Thyroid gland (tissue), 4 donors: ENCODE measurements at regions not wholly inside any gene's neighbourhood (a gene's known extent, or its start where the extent isn't known, plus 50 kb on each side); places are given as distances from the start of the nearest gene placed in this dataset.

Experiments used
- CTCF ChIP-seq, 6 experiments: fragments of 200-600 bp in 3 of 6; fragments of 450-650 bp in 3 of 6; sonication (generic) in 3 of 6; IDR thresholded peaks; one replicate each; pipeline ENCODE4 v1.5.1; 2016 to 2019; ENCODE audit warnings: antibody characterized with exemption in 6 of 6, mild to moderate bottlenecking in 2 of 6, inconsistent platforms in 1 of 6, moderate library complexity in 1 of 6
- POLR2A ChIP-seq, 2 donors: fragments of 450-650 bp; IDR thresholded peaks; one replicate each; pipeline ENCODE4 v1.6.1; 2017; ENCODE audit warnings: antibody characterized with exemption in 2 of 2, mild to moderate bottlenecking in 2 of 2, moderate library complexity in 1 of 2

- TF ChIP-seq POLR2A (IDR thresholded peaks at IDR 0.05) (no peak), CTCF (IDR thresholded peaks at IDR 0.05) (no peak)
Measured at GRCh38 chr10:36994886-36995285, 130.5 kb upstream of the ANKRD30A start.
